HG03558 (cell line): ENCODE measurements at regions not wholly inside any gene's neighbourhood (a gene's known extent, or its start where the extent isn't known, plus 50 kb on each side); places are given as distances from the start of the nearest gene placed in this dataset.
A peak's percentile ranks its signal among the peaks of the same experiment; 100 is the strongest.
"Not testable (repeated sequence)": the region's sequence is repeated elsewhere in the genome, so short reads cannot be mapped to it uniquely, and the experiment has no call there.

ENCODE experiments used
- ATAC-seq: cut with Tn5 transposase; IDR thresholded peaks from one replicate; pipeline ENCODE4 v1.9.1; 2021; ENCODE audit warnings: moderate number of reproducible peaks; ENCODE audit not compliant: unreplicated experiment; ENCODE audit errors: extremely low read depth

DNA sequence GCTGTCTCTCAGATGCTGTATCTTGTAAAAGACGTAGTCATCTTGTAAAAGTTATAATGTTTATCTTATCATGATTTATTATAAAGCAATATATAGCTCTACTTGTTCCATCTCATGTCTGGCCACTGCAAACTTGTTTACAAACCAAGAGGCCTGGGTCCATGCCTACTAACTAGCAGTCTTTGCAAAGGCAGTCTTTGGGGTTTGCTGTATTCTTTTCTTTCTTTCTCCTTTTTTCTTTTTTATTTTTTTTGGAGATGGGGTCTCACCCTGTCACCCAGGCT is 272.6 kb downstream of the GATA3 start:
- no peak for ATAC-seq

GRCh38 chr10:8331387-8331786 is 276.9 kb downstream of the GATA3 start:
- ATAC-seq: no peak

DNA sequence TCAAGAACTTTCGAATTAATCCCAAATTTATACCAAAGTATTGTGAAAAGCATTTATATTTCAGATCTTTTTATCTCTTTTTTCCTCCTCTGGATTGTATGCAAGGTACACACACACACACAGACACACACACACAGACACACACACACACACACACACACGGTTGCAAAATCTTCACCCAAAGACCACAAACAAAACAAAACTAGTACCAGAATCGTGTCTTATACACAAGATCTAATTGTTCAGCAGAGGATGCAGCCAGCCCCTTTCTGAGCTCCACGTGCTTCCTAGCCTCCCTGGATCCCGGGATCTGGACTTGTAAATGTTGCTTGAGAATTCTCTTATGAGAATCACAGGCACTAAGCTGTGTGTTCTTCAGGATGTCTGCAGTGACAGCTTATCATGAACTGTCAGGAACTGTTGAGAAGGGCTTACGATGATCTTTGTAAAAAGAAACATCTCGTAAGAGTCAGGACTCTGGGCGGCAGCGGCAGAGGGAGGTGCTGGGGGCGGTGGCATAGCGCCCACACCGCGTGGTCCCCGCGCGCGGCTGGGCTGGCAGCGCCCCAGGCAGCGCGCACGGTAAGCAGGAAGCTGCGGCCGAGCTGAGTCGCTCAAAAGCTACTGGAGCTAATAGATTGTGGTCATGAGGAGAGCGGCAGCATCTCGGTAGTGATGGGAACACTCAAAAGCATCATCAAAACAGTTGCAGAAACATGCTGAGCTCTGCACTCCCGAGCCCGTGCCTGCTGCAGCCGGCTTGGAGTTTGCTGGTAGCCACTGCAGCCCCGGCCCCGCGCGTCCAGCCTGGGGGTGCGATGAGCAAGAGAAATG is 277.6 kb downstream of the GATA3 start:
- peak; percentile 95 for ATAC-seq

GRCh38 chr10:8332730-8333111 is 278.2 kb downstream of the GATA3 start:
- ATAC-seq: no peak

DNA sequence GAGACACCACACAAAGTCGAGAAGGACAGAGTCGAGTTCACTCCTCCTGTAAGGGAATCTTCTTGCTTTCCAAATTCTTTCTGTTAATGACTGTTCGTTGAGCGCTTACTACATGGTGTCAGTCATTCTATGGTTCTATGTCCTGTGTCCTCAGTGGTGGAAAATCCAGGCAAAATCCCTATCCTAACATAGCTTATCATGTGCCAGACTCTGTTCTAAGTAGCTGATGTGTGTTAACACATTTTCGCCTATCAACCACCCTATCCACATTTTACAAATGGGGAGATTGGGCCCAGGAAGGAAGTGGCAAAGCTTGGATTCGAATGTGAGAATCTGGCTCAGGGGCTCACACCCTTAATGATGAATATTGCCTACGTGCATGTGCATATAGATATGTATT is 280.1 kb downstream of the GATA3 start:
- no peak for ATAC-seq

DNA sequence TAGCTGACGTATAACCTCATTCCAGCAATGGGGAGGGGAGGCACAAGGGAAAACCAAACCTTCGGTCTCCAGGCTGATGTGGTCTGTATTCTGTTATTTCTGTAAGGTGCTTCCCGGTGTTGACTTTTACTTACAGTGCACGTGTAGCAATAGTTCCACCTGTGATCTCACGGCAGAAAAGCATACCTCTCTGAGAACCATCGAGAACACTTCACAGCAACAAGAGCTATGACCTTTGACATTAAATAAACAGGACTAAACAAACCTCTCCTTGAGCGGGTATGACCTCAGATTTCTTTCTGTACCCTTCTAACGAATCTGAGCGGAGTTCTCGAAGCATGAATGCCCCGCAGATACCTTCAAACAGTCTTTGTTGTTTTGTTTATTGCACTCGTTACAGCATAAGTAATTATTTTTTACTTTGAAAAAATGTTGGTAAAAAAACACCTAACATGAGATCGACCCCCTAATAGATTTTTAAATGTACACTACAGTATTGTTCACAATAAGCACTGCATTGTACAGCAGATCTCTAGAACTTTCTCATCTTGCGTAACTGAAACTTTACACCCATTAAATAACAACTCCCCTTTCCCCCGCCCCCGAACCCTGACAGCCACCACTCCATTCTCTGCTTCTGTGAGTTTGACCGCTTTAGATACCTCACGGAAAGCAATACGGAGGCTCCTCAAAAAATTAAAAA is 282.3 kb downstream of the GATA3 start:
- ATAC-seq: no peak

DNA sequence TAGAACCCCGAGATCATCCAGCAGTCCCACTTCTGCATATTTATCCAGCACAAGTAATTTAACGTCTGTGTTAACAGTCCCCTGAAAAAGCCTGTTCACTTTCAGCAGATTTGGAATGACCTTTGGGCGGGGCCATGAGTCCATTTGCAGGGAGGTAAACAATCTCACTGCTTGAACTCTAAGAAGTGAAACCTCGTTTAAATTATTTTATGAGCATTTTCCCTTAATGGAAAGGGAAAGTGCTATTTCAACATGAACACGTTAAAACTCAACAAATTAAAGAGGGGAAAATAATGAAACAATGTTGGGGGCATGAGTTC is 282.8 kb downstream of the GATA3 start:
- ATAC-seq: no peak

GRCh38 chr10:8338177-8338766 is 283.8 kb downstream of the GATA3 start:
- no peak for ATAC-seq

- no peak for ATAC-seq
Observed at GRCh38 chr10:8344756-8345155, 290.3 kb downstream of the GATA3 start.

GRCh38 chr10:8346861-8347260 is 292.4 kb downstream of the GATA3 start:
- ATAC-seq: no peak

DNA sequence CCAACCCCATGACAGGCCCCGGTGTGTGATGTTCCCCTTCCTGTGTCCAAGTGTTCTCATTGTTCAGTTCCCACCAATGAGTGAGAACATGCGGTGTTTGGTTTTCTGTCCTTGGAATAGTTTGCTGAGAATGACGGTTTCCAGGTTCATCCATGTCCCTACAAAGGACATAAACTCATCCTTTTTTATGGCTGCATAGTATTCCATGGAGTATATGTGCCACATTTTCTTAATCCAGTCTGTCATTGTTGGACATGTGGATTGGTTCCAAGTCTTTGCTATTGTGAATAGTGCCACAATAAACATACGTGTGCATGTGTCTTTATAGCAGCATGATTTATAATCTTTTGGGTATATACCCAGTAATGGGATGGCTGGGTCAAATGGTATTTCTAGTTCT is 293.1 kb downstream of the GATA3 start:
- not testable (repeated sequence) for ATAC-seq

- no peak for ATAC-seq
Observed at GRCh38 chr10:8349610-8350249, 295.2 kb downstream of the GATA3 start.

DNA sequence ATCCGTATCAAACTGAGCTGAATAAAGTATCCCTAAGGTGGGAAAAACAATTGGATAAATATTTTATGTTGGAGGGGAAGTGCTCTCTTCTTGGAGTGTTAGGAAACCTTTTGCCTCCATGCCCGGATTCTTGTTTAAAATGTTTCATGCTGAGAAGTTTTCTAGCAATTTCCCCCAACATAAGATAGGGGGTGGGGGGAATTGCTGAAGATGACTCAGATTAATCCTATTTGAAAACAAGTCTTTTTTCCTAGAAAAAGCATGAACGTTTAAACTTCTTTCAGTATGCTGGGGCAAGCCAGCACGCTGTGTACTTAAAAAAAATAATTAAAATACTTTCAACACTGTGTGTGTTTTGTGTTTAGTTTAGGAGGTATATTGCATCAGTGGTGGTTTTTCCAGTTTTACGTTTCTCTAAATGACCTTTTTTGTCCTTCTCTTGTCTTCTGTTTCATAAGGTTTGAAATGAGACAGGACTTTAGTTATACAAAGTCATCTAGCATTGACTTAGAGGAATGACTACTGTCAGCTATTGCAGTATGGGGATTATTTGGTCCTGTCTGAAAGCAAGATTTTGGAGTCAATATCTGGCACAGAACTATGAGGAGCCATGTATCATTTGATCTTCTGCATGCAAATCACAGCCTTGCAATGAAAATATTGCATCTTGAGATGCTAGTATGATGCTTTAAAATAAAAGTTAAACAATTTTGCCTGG is 295.9 kb downstream of the GATA3 start:
- ATAC-seq: no peak

GRCh38 chr10:8352171-8353075 is 297.9 kb downstream of the GATA3 start:
- no peak for ATAC-seq

GRCh38 chr10:8356283-8356682 is 301.8 kb downstream of the GATA3 start:
- no peak for ATAC-seq

DNA sequence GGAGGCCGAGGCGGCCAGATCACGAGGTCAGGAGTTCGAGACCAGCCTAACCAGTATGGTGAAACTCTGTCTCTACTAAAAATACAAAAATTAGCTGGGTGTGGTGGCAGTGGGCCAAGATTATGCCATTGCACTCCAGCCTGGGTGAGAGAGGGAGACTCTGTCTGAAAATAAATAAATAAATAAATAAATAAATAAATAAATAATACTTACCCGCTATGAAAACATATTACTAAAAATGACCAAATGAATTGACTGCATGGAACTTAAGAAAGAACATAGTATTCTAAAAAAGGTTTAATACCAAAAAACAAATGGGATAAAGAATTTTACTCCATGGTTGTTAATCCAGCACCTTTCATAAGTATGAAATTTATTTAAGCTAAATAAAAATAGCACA is 305.0 kb downstream of the GATA3 start:
- no peak for ATAC-seq

DNA sequence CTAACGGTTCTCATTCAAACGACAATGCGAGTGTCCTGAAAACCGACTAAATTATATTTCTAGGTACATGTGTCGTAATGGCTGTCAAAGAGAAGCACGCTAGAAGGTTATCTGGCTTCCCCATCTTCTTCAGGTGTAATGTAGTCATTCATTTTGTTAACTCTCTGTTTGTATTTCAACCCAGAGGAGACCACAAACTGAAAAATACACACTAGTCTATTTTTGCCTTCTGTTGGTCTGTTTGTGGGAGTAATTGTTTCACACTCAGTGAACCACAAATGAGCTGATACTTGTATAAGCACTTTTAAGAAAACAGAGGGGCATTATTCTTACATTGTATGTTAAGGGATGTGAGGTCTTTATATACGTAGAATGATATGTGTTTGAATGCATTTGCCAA is 305.9 kb downstream of the GATA3 start:
- ATAC-seq: no peak

GRCh38 chr10:8360814-8361509 is 306.5 kb downstream of the GATA3 start:
- no peak for ATAC-seq

GRCh38 chr10:8361510-8361844 is 307.0 kb downstream of the GATA3 start:
- no peak for ATAC-seq
